ENCODE measurements at regions not wholly inside any gene's neighbourhood (a gene's known extent, or its start where the extent isn't known, plus 50 kb on each side); places are given as distances from the start of the nearest gene placed in this dataset.
"Not testable (repeated sequence)": the region's sequence is repeated elsewhere in the genome, so short reads cannot be mapped to it uniquely, and the experiment has no call there.

DNA sequence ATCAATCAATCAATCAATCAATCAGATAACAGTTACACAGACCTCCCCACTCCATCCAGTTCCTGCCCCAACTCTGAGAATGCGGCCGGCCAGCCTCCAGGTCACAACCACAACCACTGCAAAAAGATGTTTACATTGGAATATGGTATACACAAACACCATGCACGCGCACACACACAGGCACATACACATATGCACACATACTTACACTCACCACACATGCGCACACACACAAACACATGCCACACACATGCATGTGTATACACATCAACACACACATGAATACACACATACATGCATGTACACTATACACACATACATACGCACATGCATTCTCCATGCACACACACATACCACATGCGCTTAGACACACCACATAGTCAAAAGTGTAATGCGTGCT lies 131.1 kb downstream of the PXDC1 start:
- DNase-seq (ENCODE audit: insufficient read length, low spot score) (no peak), FAIRE-seq (peak; percentile 95)

DNA sequence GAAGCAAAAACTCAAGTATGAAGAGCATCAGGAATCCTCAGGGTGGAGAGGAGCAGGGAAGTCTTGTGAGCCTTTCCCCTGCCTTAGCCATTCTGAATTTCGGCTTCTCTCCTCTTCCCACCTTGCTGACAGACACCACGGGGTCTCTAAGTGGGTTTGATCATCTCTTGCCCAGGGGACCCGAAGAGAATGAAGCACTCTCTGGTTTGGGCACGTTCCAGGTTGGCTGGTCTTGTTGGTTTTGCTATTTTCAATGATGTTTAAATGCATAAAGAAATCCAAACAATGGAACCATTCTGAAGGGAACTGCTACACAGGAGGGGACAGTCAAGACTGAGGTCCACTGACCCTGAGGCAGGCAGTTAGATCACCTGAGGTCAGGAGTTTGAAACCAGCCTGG lies 131.7 kb downstream of the PXDC1 start:
- no peak for DNase-seq (ENCODE audit: insufficient read length, low spot score)
- FAIRE-seq = no peak

DNA sequence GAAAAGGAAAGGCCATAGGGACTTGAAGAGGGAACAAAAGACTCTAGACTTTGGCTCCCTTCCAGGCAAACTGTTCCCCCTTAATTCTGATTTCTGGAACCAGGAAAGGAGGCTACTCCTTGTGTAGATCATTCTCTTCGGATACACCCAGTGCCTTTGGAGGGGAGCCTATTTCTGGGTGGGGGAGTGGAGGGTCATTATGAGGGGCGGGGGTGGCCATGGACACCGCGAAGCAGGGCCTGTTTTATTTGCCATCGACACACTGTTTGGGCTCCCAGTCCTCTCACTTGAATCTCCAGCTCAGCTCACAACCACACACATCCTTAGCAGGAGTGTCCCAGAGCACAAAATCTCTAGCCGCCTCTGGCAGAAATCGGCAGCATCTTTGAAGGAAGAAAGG lies 132.3 kb downstream of the PXDC1 start:
- DNase-seq (ENCODE audit: insufficient read length, low spot score) = no peak
- FAIRE-seq = no peak

DNA sequence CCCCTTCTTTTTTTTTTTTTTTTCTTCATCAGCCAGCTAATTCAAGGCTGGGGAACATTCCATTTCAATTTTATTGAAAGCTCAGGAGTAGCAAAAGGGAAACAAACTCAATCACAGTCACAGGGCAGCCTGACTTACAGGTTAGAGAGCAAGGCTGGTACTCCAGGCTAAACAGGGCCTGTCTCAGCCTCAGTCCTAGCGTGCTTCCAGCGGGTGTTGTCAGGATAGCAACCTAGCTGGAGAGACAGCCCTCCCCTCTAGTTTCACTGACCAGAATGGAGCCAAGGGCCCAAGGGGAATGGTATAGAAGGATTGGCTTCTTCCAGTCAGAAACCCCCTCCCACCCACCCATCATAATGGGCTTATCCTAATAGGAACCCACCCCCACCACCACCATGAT lies 132.9 kb downstream of the PXDC1 start:
- FAIRE-seq (no peak), DNase-seq (ENCODE audit: insufficient read length, low spot score) (no peak)

DNA sequence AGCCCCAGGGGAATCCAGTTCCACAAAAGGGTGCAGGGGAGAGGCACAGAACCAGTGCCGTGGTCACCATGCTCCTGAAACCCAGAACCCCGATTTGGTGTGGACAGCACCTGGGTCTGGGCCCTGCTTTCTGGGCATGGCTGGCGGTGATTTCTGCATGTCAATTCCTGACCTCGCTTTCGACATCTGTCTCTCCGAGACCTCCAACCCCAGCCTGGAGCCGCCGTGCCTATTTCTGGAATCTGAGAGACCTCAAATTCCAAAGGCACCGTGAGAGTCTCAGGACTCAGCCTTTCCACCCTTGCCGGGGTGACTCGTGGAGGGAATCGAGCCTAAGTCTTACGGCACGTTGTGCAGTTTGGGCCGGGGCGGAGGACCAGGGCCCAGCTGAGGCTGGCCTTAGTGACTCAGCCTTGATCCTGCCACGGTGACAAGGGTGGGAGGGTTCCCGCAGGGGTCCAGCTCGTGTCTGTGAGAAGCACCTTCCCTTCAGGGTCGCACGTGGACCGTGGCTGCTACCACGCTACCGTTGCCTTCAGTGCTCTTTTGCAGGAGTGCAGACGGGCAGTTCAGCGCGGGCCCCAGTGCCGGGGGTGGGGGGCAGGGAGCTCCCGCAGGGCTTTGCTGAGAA lies 133.7 kb downstream of the PXDC1 start:
- DNase-seq (ENCODE audit: insufficient read length, low spot score) (no peak), FAIRE-seq (no peak)

- DNase-seq (ENCODE audit: insufficient read length, low spot score) (no peak), FAIRE-seq (no peak)
Observed at GRCh38 chr6:3617192-3617631, 134.3 kb downstream of the PXDC1 start.

- DNase-seq (ENCODE audit: insufficient read length, low spot score) (no peak), FAIRE-seq (no peak)
Observed at GRCh38 chr6:3616565-3617176, 134.8 kb downstream of the PXDC1 start.

DNA sequence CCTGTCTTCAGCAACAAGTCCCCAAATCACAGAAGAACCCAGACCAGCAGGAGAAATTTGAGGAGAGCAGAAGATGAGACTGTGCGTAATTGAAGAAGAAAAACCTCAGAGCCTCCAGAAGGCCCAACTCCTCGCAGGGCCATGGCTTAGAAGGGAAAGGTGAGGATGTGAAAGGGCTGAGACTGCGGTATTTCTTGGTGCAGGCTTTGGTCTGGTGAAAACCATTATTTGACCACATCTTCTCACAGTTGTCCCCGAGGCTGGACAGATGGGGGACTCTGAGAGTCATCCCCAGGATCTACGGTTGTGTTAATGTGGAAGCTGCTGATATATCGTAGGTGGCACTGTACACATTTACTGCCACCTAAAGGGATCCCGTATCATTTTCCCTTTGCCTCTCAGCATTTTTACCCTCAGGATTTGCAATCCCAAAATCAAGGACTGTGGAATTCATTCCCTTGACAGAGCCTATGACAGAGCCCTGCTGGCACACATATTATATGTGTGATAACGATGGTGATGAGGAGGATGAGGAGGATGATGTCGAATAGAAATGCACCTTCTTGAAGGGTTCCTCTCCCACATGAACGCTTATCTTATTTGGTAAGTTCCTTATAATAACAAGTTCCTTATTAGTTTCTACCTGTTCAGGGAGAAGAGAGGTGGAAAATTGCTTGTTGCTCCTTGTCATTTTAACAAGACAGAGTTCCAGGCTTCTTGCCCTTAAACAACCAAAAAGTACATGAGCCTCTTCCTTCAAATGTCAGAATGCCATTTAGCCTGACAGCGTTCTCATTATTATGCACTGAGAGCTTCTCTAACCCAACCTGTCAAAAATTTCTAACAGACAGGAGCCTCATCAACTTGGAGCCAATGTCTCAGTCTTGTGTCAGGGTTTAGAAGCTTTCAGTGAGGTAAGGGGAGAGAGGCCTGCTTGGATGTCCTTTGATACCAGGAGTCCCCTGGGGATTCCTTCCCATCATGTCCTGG lies 135.8 kb downstream of the PXDC1 start:
- DNase-seq (ENCODE audit: insufficient read length, low spot score) (no peak), FAIRE-seq (peak; percentile 20)

GRCh38 chr6:3614918-3615317 lies 136.6 kb downstream of the PXDC1 start:
- FAIRE-seq (no peak), DNase-seq (ENCODE audit: insufficient read length, low spot score) (no peak)

- not testable (repeated sequence) for DNase-seq (ENCODE audit: insufficient read length, low spot score); FAIRE-seq
Observed at GRCh38 chr6:3613565-3613964, 137.9 kb downstream of the PXDC1 start.

DNA sequence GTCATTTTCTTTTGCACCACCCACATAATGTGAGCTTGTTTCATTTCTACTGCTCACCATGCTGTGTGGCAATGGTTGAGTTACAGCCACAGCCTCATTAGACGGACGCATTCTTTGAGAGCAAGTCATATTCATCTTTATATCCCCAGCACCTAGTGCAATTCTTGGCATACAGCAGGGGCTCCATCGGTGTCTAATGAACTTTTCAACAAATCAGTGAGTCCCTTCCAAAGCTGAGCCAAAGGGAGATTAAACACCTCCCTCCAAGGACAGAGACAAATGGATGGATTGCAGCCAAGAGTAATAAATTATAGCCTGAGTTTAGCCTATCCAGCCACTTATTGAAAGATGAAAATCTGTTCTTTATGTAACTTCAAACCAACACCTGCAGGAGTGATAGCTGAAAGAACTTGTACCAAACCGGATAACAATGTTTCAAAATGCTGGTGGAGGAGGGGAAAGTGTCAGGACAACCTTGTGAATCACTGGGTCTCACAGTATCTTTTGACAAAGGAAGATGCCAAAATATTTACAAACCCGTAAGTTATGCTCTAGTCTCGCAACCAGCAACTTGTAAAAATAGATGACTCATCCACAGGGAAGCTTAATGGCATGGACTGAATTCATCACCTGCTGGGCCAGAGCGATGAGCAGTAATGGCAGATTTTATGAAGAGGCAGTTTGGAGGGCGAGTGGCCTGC lies 139.0 kb downstream of the PXDC1 start:
- FAIRE-seq = peak; percentile 88

GRCh38 chr6:3610921-3611320 lies 140.6 kb downstream of the PXDC1 start:
- FAIRE-seq (no peak), DNase-seq (ENCODE audit: insufficient read length, low spot score) (no peak)

More for the DNA sequence above, 139.0 kb downstream of the PXDC1 start:
- DNase-seq (ENCODE audit: insufficient read length, low spot score) = peak; percentile 84

GRCh38 chr6:3610206-3610605 lies 141.3 kb downstream of the PXDC1 start:
- DNase-seq (ENCODE audit: insufficient read length, low spot score) = peak; percentile 75

DNA sequence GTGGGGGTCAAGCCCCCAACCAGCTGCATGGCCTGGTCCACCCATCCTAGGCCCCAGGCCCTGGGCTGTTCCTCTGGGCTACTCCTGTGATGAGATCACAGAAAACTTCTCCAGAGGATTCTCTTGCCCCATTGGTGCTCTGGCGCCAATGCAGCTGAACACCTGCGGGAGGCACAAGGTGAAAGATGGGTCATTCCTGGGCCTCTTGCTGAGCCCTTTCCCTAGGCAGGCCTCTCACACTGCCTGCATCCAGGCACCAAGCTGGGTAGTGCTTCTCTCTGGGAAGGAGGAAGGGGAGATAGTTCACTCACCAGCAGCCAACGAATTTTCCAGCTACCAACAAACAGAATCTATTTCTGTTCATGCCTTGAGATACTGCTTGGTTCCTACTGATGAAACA lies 142.1 kb downstream of the PXDC1 start:
- DNase-seq (ENCODE audit: insufficient read length, low spot score) (no peak), FAIRE-seq (no peak)

More at GRCh38 chr6:3610206-3610605, 141.3 kb downstream of the PXDC1 start:
- FAIRE-seq = peak; percentile 64

DNA sequence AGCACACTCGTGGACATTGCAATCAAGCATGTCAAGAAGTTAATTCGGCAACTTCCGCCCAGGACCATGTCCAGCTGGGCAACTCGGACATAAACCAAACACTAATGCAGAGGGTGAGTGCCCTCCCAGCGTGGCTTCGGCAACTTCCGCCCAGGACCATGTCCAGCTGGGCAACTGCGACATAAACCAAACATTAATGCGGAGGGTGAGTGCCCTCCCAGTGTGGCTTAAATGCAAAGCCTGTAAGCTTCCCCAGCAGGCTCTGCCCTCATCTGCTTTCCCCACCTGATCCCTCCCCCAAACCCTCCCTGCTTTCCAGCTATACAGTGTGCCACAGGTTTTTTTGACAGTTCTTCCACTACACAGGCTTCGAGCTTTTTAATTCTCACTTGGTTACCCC lies 143.4 kb downstream of the PXDC1 start:
- FAIRE-seq (no peak), DNase-seq (ENCODE audit: insufficient read length, low spot score) (no peak)

GRCh38 chr6:3607599-3607998 lies 143.9 kb downstream of the PXDC1 start:
- FAIRE-seq (peak; percentile 9), DNase-seq (ENCODE audit: insufficient read length, low spot score) (no peak)

DNA sequence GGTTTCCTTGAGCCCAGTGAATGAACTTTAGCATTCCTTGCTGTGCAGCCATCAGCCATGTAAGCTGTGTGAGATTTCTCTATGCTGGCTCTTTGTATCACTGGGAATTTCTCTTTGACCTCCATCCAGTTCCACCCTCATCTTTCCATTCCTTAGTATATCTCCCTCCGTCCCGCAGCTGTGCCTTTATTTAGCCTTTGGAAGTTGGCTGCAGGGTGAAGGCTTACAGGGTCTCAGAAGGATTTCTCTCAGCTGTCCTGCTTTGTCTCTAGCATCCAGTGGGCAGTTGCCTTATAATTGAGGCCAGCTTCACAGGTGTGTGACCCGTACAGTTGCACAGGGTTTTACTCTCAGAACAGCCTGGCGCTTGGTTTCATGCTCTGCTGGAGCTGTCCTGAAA lies 144.3 kb downstream of the PXDC1 start:
- DNase-seq (ENCODE audit: insufficient read length, low spot score) = no peak
- FAIRE-seq = no peak

DNA sequence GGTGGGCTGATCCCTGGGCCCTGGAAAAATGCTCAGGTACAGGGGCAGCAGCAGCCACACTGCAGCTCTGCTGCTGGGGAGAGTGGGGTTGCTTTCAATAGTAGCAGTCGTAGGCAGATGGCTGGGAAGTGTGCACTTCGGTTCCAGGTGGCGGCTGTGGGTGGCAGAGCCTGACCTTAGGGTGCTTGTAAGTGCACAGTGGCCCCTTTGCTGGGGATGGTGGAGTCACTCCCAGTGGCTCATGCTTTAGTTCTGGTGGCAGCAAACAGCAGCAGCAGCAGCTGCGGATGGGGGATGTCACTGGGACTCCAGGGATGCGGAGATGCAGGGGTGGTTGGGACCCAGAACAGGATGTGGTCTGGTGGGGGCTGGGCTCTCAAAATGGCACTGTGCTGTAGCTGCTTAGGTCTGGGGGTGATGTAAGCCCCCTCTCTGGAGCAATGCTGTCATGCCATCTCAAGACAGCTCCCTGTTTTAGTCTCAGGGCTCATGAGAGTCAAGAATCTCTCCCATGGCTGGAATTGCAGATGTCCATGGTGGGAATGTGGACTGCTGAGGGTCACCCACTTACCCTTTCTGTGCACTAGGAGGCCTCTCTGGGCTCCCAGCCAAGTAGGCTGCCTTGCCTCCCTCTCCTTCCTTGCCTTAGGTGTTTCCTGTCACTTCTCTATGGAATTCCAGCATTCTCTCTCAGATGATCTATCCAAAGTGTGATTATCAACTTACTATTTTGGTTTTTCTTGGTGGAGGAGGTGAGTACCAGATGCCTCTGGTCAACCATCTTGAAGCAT lies 146.7 kb upstream of the SLC22A23 start:
- DNase-seq (ENCODE audit: insufficient read length, low spot score) (no peak), FAIRE-seq (no peak)

DNA sequence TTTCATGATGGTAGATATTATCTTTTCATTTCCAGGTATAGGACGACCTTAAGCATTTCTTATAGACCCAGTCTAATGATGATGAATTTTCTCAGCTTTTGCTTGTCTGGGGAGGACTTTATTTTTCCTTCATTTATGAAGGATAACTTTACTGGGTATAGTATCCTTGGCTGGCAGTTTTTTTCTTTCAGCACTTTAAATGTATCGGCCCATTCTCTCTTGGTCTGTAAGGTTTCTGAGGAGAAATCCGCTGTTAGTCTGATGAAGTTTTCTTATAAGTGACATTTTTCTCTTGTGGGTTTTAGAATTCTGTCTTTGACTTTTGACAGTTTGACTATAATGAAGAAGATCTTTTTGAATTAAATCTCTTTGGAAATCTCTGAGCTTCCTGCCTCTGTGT lies 144.7 kb upstream of the SLC22A23 start:
- no peak for DNase-seq (ENCODE audit: insufficient read length, low spot score)
- no peak for FAIRE-seq

DNA sequence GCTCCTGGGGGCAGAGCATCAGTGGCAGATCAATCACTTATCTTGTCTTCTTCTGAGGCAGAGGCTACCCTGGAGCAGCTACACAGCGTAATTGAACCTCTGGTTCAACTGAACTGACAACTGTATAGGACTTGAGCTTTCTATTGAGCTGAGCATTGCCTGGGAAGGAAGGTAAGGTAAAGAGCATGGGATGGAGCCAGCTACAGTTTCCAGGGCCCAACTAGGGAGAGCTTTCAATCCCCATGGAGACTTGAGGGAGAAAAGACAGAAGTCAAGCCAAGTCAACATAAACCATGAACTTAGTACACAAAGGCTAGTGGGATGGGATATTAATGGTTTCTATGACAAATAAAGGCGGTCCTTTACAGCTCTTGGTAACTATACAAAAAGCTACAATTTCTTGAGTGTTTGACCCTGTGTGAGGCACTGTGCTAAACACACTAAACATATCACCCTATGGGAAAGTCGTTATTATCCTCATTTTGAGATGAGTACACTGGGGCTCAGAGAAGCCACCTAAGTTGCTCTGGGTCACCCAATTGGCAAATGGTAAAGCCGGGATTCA lies 140.7 kb upstream of the SLC22A23 start:
- DNase-seq (ENCODE audit: insufficient read length, low spot score) (no peak), FAIRE-seq (no peak)
